Cardiac muscle cell (in vitro differentiated cells and primary cell): ENCODE measurements at regions not wholly inside any gene's neighbourhood (a gene's known extent, or its start where the extent isn't known, plus 50 kb on each side); places are given as distances from the start of the nearest gene placed in this dataset.

Experiments
- DNase-seq, 2 donors: peaks; one replicate each; pipeline versions ENCODE4 v3.0.0 to v3.0.0-alpha.2; 2010 to 2017; ENCODE audit warnings: low read depth in 1 of 2, low spot score in 1 of 2
- H3K27ac ChIP-seq: fragments of 200-600 bp; sonication (generic); 2 replicates; pipeline ENCODE4 v1.5.1; 2016
- H3K27me3 ChIP-seq: fragments of 200-600 bp; sonication (generic); 2 replicates; pipeline ENCODE4 v1.6.0; 2016; ENCODE audit warnings: control low read depth
- H3K36me3 ChIP-seq: fragments of 200-600 bp; sonication (generic); 2 replicates; pipeline ENCODE4 v1.5.1; 2016; ENCODE audit warnings: control low read depth
- H3K4me1 ChIP-seq: fragments of 200-600 bp; sonication (generic); 2 replicates; pipeline ENCODE4 v1.8.1; 2017; ENCODE audit warnings: low read depth, mild to moderate bottlenecking, mixed run types
- H3K4me3 ChIP-seq: fragments of 200-600 bp; sonication (generic); 2 replicates; pipeline ENCODE4 v1.5.1; 2016; ENCODE audit warnings: mild to moderate bottlenecking
- H3K9me3 ChIP-seq: fragments of 200-600 bp; sonication (generic); 2 replicates; pipeline ENCODE4 v1.5.1; 2017; ENCODE audit warnings: low read depth, mild to moderate bottlenecking, control low read depth
- TF ChIP-seq, protein P1 (sequence below): IDR thresholded peaks from 2 replicates; pipeline ENCODE4 v1.5.1; 2012; ENCODE audit warnings: low read depth, mild to moderate bottlenecking, low read length

DNA sequence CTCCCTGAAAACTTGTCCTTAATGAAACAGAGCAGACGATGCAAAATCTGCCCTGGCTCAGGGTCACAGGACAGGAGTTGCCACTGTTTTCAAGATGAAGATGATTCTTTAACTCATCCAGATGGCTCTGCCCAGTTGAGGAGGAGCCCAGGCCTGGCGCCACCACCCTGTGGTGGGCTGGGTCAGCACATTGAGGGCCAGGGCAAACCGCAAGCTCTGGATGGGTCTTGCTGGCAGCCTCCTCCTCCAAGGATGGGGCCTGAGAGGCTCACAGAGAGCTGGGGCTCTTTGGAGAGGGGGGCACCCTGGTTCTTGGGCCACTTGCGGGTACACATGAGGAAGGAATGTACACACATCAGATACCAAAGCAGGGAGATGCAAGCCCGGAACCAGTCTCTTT, 158.2 kb downstream of the NUAK1 start:
- no peak for DNase-seq
- Histone ChIP-seq H3K9me3 (no peaks in the 10 kb centered on the region), H3K4me3 (no peak overlapping the region), H3K27ac (no peak overlapping the region), H3K4me1 (peaks cover 29% of the 10 kb centered on the region), H3K27me3 (peaks cover 16% of the 10 kb centered on the region), H3K36me3 (no peaks in the 10 kb centered on the region)
- TF ChIP-seq, protein P1, sequence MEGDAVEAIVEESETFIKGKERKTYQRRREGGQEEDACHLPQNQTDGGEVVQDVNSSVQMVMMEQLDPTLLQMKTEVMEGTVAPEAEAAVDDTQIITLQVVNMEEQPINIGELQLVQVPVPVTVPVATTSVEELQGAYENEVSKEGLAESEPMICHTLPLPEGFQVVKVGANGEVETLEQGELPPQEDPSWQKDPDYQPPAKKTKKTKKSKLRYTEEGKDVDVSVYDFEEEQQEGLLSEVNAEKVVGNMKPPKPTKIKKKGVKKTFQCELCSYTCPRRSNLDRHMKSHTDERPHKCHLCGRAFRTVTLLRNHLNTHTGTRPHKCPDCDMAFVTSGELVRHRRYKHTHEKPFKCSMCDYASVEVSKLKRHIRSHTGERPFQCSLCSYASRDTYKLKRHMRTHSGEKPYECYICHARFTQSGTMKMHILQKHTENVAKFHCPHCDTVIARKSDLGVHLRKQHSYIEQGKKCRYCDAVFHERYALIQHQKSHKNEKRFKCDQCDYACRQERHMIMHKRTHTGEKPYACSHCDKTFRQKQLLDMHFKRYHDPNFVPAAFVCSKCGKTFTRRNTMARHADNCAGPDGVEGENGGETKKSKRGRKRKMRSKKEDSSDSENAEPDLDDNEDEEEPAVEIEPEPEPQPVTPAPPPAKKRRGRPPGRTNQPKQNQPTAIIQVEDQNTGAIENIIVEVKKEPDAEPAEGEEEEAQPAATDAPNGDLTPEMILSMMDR: no peak

DNA sequence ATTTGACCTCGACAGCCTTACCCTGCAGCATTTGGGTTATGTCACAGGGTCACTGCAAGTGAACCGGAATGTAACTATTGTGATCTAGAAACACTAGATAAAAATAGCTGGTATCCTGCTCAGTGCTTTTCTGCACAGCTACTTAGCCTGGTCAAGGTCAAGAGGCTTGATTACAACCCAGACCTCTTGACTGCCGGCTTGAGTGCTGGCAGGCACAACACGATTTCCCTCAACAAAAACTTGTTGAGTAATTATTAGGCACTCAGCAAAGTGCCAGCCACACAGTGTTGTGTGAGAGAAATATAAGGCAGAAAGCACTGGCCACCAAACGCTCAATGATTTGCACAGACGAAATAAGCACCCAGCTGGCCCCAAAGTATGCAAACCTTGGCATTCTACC, 156.7 kb downstream of the NUAK1 start:
- no peaks in the 10 kb centered on the region for H3K36me3 ChIP-seq
- TF ChIP-seq, protein P1: no peak
- peak in 1 of 2 donors; percentile 93 for DNase-seq
- H3K27me3 ChIP-seq: peaks cover 16% of the 10 kb centered on the region
- no peaks in the 10 kb centered on the region for H3K9me3 ChIP-seq
- H3K4me1 ChIP-seq: peaks cover 29% of the 10 kb centered on the region
- H3K4me3 ChIP-seq: no peak overlapping the region
- H3K27ac ChIP-seq: no peak overlapping the region

DNA sequence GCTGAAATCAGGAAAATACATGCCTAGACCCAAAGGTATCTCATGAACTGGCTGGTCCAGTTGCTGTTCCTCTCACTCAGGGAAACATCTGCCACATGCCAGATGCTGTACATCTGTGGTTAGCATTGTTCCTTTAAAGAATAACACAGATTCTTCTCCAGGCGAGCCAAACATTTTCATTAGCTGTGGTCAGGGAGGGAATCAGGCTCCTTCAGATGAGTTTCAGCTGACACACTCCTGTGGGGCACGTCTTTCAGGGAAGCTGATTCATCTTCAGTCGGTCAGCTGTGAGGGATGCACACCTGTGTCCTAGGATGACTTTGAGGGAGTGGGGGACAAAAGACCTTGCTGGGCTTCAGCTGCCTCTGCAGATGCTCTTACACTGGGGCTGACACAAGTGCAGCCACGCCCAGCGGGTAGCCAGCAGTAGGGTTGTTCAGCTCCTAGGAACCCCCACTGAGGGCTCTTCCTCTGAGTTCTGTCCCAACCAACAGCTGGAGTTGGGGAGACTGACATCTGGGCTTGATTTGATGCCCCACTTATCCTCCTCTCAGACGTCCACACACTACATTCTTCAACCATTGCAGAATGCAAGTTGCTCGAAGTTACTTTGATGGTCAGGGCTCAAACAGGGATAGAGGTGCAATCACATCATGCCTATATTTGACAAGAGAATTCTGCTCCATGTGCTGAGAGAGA, 155.0 kb downstream of the NUAK1 start:
- TF ChIP-seq, protein P1: no peak
- Histone ChIP-seq H3K27ac (no peak overlapping the region), H3K27me3 (peaks cover 16% of the 10 kb centered on the region), H3K9me3 (no peaks in the 10 kb centered on the region), H3K4me3 (no peak overlapping the region), H3K4me1 (peaks cover 28% of the 10 kb centered on the region), H3K36me3 (no peaks in the 10 kb centered on the region)
- peak in 1 of 2 donors; percentile 81 for DNase-seq

DNA sequence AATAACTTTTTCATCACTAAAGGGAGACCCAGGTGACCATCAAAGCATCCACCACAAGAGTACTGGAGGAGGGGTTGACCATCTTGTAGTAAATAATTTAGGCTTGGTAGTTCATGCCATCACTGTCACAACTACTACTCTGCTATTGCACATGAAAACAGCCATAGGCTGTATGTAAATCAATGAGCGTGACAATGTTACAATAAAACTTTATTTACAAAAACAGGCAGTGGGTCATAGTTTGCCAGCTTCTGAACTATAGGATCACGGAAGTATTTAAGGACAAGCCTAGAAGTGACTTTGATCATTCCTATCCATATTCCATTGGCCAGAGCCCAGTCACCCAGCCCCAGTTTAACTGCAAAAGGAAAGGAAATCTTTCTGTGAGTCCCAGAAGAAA, 153.4 kb downstream of the NUAK1 start:
- DNase-seq: no peak
- TF ChIP-seq, protein P1: no peak
- Histone ChIP-seq H3K27ac (no peak overlapping the region), H3K36me3 (no peaks in the 10 kb centered on the region), H3K4me1 (peaks cover 16% of the 10 kb centered on the region), H3K9me3 (no peaks in the 10 kb centered on the region), H3K27me3 (peaks cover 16% of the 10 kb centered on the region), H3K4me3 (no peak overlapping the region)

DNA sequence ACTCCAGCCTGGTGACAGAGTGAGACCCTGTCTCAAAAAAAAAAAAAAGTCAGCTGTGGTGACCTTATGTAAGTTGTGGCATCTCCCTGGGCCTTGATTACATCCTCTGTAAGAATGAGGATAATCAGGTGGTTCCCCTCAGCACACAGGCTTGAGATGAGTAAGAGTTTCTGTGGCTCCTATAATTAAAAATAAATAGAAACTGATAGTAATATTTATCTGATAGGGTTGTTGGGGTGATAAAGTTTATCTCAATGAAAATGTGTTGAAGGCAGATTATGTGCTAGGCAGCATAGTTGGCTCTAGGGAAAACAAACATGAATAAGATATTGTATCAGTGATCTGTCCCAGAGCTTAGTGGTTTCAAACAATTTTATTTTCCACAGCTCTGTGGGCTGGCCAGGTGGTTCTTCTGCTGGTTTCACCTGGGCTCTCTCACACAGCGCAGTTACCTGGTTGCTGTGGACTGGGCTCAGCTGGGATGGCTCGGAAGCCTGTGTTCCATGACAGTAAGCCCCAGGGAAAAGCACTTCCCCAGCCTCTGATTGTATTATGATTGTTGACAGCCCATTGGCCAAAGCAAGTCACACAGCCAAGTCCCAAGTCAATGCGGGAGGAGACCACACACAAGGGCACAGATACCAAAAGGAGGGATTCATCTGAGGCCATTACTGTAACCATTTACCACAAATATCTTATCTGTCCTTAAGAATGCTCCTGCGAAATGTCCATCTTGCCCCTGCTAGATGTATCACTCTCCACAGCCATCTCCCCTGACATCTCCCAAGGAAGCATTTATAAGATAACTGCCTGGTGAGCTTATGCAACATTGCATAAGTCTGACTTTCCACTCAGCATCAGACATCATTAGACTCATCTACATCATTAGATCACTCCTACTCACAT, 151.7 kb downstream of the NUAK1 start:
- peak in 1 of 2 donors; percentile 96 for DNase-seq
- TF ChIP-seq, protein P1: no peak
- Histone ChIP-seq H3K4me1 (peaks cover 7% of the 10 kb centered on the region), H3K9me3 (no peaks in the 10 kb centered on the region), H3K27me3 (peaks cover 21% of the 10 kb centered on the region), H3K36me3 (no peaks in the 10 kb centered on the region), H3K27ac (no peak overlapping the region), H3K4me3 (no peak overlapping the region)
